ENCODE measurements at regions not wholly inside any gene's neighbourhood (a gene's known extent, or its start where the extent isn't known, plus 50 kb on each side); places are given as distances from the start of the nearest gene placed in this dataset.

GRCh38 chr6:150711061-150711460 is 111.4 kb downstream of the PLEKHG1 start:
- ATAC-seq (no peak), DNase-seq (ENCODE audit: low spot score) (no peak)

- peak; percentile 77 for DNase-seq (ENCODE audit: low spot score)
- ATAC-seq: peak; percentile 87
These were observed 112.2 kb downstream of the PLEKHG1 start for GRCh38 chr6:150711584-150712504.

GRCh38 chr6:150712505-150713252 is 113.0 kb downstream of the PLEKHG1 start:
- DNase-seq (ENCODE audit: low spot score) (no peak), ATAC-seq (no peak)

GRCh38 chr6:150713487-150713886 is 113.8 kb downstream of the PLEKHG1 start:
- DNase-seq (ENCODE audit: low spot score): no peak
- ATAC-seq: no peak

GRCh38 chr6:150713931-150714330 is 114.2 kb downstream of the PLEKHG1 start:
- DNase-seq (ENCODE audit: low spot score) (no peak), ATAC-seq (no peak)

- ATAC-seq (no peak), DNase-seq (ENCODE audit: low spot score) (no peak)
These were observed 115.4 kb downstream of the PLEKHG1 start for GRCh38 chr6:150715133-150715532.

GRCh38 chr6:150717419-150717818 is 117.7 kb downstream of the PLEKHG1 start:
- no peak for DNase-seq (ENCODE audit: low spot score)
- ATAC-seq: no peak

GRCh38 chr6:150719099-150719766 is 119.5 kb downstream of the PLEKHG1 start:
- DNase-seq (ENCODE audit: low spot score) (no peak), ATAC-seq (no peak)

GRCh38 chr6:150719831-150720230 is 120.1 kb downstream of the PLEKHG1 start:
- DNase-seq (ENCODE audit: low spot score) (no peak), ATAC-seq (no peak)

- no peak for DNase-seq (ENCODE audit: low spot score)
These were observed 121.1 kb downstream of the PLEKHG1 start for GRCh38 chr6:150720774-150721233.

GRCh38 chr6:150721418-150722266 is 122.0 kb downstream of the PLEKHG1 start:
- no peak for ATAC-seq
- no peak for DNase-seq (ENCODE audit: low spot score)

More at GRCh38 chr6:150720774-150721233, 121.1 kb downstream of the PLEKHG1 start:
- no peak for ATAC-seq

GRCh38 chr6:150722614-150723344 is 123.1 kb downstream of the PLEKHG1 start:
- DNase-seq (ENCODE audit: low spot score): no peak
- ATAC-seq: no peak

- DNase-seq (ENCODE audit: low spot score): no peak
- no peak for ATAC-seq
These were observed 123.6 kb downstream of the PLEKHG1 start for GRCh38 chr6:150723345-150723658.

- DNase-seq (ENCODE audit: low spot score) (no peak), ATAC-seq (no peak)
These were observed 124.2 kb downstream of the PLEKHG1 start for GRCh38 chr6:150723857-150724256.

- DNase-seq (ENCODE audit: low spot score) (no peak), ATAC-seq (no peak)
These were observed 126.1 kb downstream of the PLEKHG1 start for GRCh38 chr6:150725795-150726194.

- ATAC-seq: no peak
- DNase-seq (ENCODE audit: low spot score): no peak
These were observed 129.6 kb downstream of the PLEKHG1 start for GRCh38 chr6:150729188-150729748.

GRCh38 chr6:150730801-150731457 is 131.2 kb downstream of the PLEKHG1 start:
- ATAC-seq (no peak), DNase-seq (ENCODE audit: low spot score) (no peak)

GRCh38 chr6:150732765-150733539 is 132.6 kb upstream of the MTHFD1L start:
- DNase-seq (ENCODE audit: low spot score) (no peak), ATAC-seq (no peak)
